ENCODE measurements at regions not wholly inside any gene's neighbourhood (a gene's known extent, or its start where the extent isn't known, plus 50 kb on each side); places are given as distances from the start of the nearest gene placed in this dataset.

DNA sequence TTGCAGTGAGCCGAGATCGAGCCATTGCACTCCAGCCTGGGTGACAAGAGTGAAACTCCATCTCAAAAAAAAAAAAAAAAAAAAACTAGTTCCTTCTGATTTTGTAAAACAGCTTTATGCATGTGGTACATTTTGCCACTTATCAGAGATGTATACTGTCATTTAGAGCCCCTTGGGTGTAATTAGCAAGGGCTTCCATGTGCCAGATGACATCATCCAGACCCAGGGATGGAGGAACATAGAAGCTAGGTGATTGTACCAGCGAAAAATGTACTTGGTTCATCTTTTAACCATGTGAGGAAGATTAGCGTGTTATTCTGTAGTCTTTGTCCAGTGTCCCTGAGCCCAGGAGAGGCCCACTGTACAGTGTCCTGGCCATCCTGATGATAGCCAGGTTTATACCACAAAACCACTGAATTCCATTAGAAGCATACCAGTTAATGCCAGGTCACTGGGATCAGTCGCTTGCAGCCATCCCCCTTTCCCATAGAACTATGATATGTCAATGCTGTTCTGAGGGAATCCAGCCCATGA is 239.3 kb upstream of the SGCD start:
- TF ChIP-seq, protein P1, sequence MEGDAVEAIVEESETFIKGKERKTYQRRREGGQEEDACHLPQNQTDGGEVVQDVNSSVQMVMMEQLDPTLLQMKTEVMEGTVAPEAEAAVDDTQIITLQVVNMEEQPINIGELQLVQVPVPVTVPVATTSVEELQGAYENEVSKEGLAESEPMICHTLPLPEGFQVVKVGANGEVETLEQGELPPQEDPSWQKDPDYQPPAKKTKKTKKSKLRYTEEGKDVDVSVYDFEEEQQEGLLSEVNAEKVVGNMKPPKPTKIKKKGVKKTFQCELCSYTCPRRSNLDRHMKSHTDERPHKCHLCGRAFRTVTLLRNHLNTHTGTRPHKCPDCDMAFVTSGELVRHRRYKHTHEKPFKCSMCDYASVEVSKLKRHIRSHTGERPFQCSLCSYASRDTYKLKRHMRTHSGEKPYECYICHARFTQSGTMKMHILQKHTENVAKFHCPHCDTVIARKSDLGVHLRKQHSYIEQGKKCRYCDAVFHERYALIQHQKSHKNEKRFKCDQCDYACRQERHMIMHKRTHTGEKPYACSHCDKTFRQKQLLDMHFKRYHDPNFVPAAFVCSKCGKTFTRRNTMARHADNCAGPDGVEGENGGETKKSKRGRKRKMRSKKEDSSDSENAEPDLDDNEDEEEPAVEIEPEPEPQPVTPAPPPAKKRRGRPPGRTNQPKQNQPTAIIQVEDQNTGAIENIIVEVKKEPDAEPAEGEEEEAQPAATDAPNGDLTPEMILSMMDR (IDR thresholded peaks at IDR 0.05; ENCODE audit: insufficient read depth, low read length, poor library complexity, severe bottlenecking), result no peak
- TF ChIP-seq EZH2phosphoT487 (conservative IDR thresholded peaks at IDR 0.05; ENCODE audit: low read length), result no peak
